Endothelial cell of umbilical vein (primary cell): ENCODE measurements at regions not wholly inside any gene's neighbourhood (a gene's known extent, or its start where the extent isn't known, plus 50 kb on each side); places are given as distances from the start of the nearest gene placed in this dataset.

Experiments
- BruUV-seq: library from RNA; stranded (reverse); fragments of 400-500 nt; replicated peaks from 2 replicates; lab custom pipeline; 2021; lab: Mats Ljungman, UMichigan
- CTCF ChIA-PET: fragments of 300-600, 350-600 bp; sonication (Branson Sonifier 250); formaldehyde crosslinking; loops from one replicate; lab custom pipeline; 2021; ENCODE audit warnings: antibody characterized with exemption, inconsistent platforms; lab: Charles Lee
- POLR2A ChIA-PET: fragments of 300-600, 350-600 bp; sonication (Branson Sonifier 250); formaldehyde crosslinking; loops from one replicate; lab custom pipeline; 2021; ENCODE audit warnings: antibody characterized with exemption, inconsistent platforms; lab: Charles Lee
- DNase-seq: peaks from one replicate; pipeline ENCODE4 v3.0.0-alpha.2; 2011; ENCODE audit warnings: low read depth, low spot score
- FAIRE-seq: peaks from 2 replicates; lab custom pipeline; 2011; peaks lifted over from hg19 to GRCh38; lab: Jason Lieb, UNC
- H2AFZ ChIP-seq: 2 replicates; pipeline ENCODE4 v1.6.0; 2012; ENCODE audit warnings: low read depth, low read length, control low read depth, inconsistent platforms
- H3K27ac ChIP-seq: 2 replicates; pipeline ENCODE4 v1.5.1; 2011; ENCODE audit warnings: low read depth, mild to moderate bottlenecking, control low read depth, low read length, moderate library complexity; ENCODE audit not compliant: insufficient read depth
- H3K27me3 ChIP-seq, 2 experiments: 2 replicates each; pipeline versions ENCODE4 v1.6.0 to v1.6.1; 2011; ENCODE audit warnings: low read length in 2 of 2, mixed read lengths in 1 of 2; ENCODE audit not compliant: control insufficient read depth in 2 of 2, insufficient read depth in 2 of 2
- H3K36me3 ChIP-seq, 2 experiments: 2 replicates in 1 of 2; 3 replicates in 1 of 2; pipeline ENCODE4 v1.5.1; 2011; ENCODE audit warnings: low read length in 2 of 2, mild to moderate bottlenecking in 1 of 2, moderate library complexity in 1 of 2; ENCODE audit not compliant: control insufficient read depth in 2 of 2, insufficient read depth in 2 of 2; ENCODE audit errors: extremely low read depth in 1 of 2
- H3K4me1 ChIP-seq: 3 replicates; pipeline ENCODE4 v1.5.1; 2011; ENCODE audit warnings: mild to moderate bottlenecking, low read length; ENCODE audit not compliant: control insufficient read depth, insufficient read depth; ENCODE audit errors: extremely low read depth
- H3K4me2 ChIP-seq: 2 replicates; pipeline ENCODE4 v1.6.1; 2011; ENCODE audit warnings: low read length, control low read depth, mixed read lengths; ENCODE audit not compliant: insufficient read depth
- H3K4me3 ChIP-seq, 3 experiments: fragments of 200-600 bp in 1 of 3; sonication (generic), shearing (Covaris generic) in 1 of 3; replicated peaks in 1 of 3; 2 replicates each; pipeline ENCODE4 v1.5.1; 2011 to 2016; ENCODE audit warnings: control low read depth in 3 of 3, low read length in 3 of 3, mild to moderate bottlenecking in 2 of 3, inconsistent platforms in 1 of 3, low read depth in 1 of 3, moderate library complexity in 1 of 3; ENCODE audit not compliant: insufficient read depth in 1 of 3
- H3K79me2 ChIP-seq: 2 replicates; pipeline ENCODE4 v1.6.0; 2012; ENCODE audit warnings: low read length, inconsistent platforms; ENCODE audit not compliant: control insufficient read depth, insufficient read depth
- H3K9ac ChIP-seq: replicated peaks from 2 replicates; pipeline ENCODE3; 2011; ENCODE audit warnings: low read length, control low read depth; ENCODE audit not compliant: insufficient read depth; ENCODE audit errors: extremely low read depth
- H3K9me1 ChIP-seq: replicated peaks from 3 replicates; pipeline ENCODE4 v1.6.0; 2011; ENCODE audit warnings: mild to moderate bottlenecking, low read length; ENCODE audit not compliant: control insufficient read depth, insufficient read depth; ENCODE audit errors: extremely low read depth
- H3K9me3 ChIP-seq: replicated peaks from 2 replicates; pipeline ENCODE4 v1.5.1; 2012; ENCODE audit warnings: low read length, inconsistent platforms; ENCODE audit not compliant: control insufficient read depth, insufficient read depth
- H4K20me1 ChIP-seq: replicated peaks from 2 replicates; pipeline ENCODE3; 2011; ENCODE audit warnings: mild to moderate bottlenecking, low read length; ENCODE audit not compliant: control insufficient read depth, insufficient read depth; ENCODE audit errors: extremely low read depth
- EZH2 ChIP-seq: IDR thresholded peaks from 2 replicates; pipeline ENCODE4 v1.6.1; 2012; ENCODE audit warnings: borderline replicate concordance, low read depth, mild to moderate bottlenecking, moderate library complexity, low read length, inconsistent platforms; ENCODE audit not compliant: severe bottlenecking
- FOS ChIP-seq: IDR thresholded peaks from 2 replicates; pipeline ENCODE4 v1.6.1; 2011; ENCODE audit warnings: mild to moderate bottlenecking, low read length, moderate library complexity, borderline replicate concordance; ENCODE audit not compliant: insufficient read depth
- GATA2 ChIP-seq: IDR thresholded peaks from 2 replicates; pipeline ENCODE4 v1.7.0; 2011; ENCODE audit warnings: low read depth, mild to moderate bottlenecking, moderate library complexity, mixed read lengths, low read length; ENCODE audit not compliant: insufficient read length, insufficient read depth
- JUN ChIP-seq: IDR thresholded peaks from 2 replicates; pipeline ENCODE4 v1.6.1; 2011; ENCODE audit warnings: borderline replicate concordance, low read depth; ENCODE audit not compliant: insufficient read length, insufficient read depth
- MYC ChIP-seq: IDR thresholded peaks from one replicate; pipeline ENCODE4 v1.6.1; 2011; ENCODE audit warnings: mild to moderate bottlenecking, low read depth, low read length
- POLR2A ChIP-seq: IDR thresholded peaks from 2 replicates; pipeline ENCODE4 v1.6.1; 2012; ENCODE audit warnings: low read depth, mild to moderate bottlenecking, control low read depth, low read length
- POLR2AphosphoS5 ChIP-seq: IDR thresholded peaks from 2 replicates; pipeline ENCODE4 v1.6.1; 2012; ENCODE audit warnings: low read depth, mild to moderate bottlenecking, control low read depth, low read length, moderate library complexity; ENCODE audit not compliant: insufficient read depth
- dilution Hi-C: fragments of 300-500 bp; cut with MboI; formaldehyde crosslinking; loops from one replicate; pipeline ENCODE4 v1.15.0; 2019; ENCODE audit warnings: low sequenced_read_pairs; ENCODE audit not compliant: extremely low pct_ligation_motif_present
- intact Hi-C: fragments of 100-400 bp; cut with micrococcal nuclease; formaldehyde crosslinking; loops from one replicate; pipeline ENCODE4 v1.10.0; 2022
- TF ChIP-seq, protein P1 (sequence below), 2 donors: IDR thresholded peaks; 1 replicate in 1 of 2; 2 replicates in 1 of 2; pipeline ENCODE4 v1.5.1; 2011; ENCODE audit warnings: low read length in 2 of 2, mild to moderate bottlenecking in 2 of 2, moderate library complexity in 2 of 2, control low read depth in 1 of 2, inconsistent platforms in 1 of 2, low read depth in 1 of 2; ENCODE audit not compliant: insufficient read depth in 1 of 2; ENCODE audit errors: extremely low read depth in 1 of 2
- TF ChIP-seq, protein P2 (sequence below): IDR thresholded peaks from 2 replicates; pipeline ENCODE4 v1.6.1; 2011; ENCODE audit not compliant: insufficient read depth, insufficient read length

DNA sequence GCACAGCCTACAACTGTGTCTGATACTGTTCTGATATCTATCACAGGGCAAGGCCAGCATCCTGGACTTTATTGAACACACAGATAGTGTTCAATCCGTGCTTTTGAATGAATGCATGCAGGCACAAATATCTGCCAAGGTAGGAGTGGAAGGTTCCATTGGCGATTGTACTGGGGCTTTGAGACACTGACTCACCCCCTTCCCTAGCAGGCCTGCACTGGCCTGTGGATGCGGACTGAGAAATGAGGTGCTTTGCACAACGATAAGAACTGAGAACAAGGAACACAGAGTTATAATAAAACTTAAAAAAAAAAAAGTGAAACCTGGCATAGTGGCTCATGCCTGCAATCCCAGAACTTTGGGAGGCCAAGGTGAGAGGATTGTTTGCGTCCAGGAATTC is 62.4 kb upstream of the NGF start:
- ChIA-PET POLR2A (interaction anchor here (0.7 kb wide), 1 partner anchor 365 kb away, joined by 3 read pairs; no protein-coding TSS in a partner anchor), CTCF (no interaction called here)
- Histone ChIP-seq H3K4me1 (no peaks in the 10 kb centered on the region), H3K9me1 (no peaks in the 10 kb centered on the region), H3K4me3 (no peak overlapping the region), H4K20me1 (no peaks in the 10 kb centered on the region), H3K4me2 (no peak overlapping the region), H3K36me3 (no peaks in the 10 kb centered on the region), H3K9me3 (no peaks in the 10 kb centered on the region), H3K79me2 (no peaks in the 10 kb centered on the region), H2AFZ (no peak overlapping the region), H3K9ac (no peak overlapping the region), H3K27me3 (no peaks in the 10 kb centered on the region), H3K27ac (no peak overlapping the region)
- no peak for FAIRE-seq
- TF ChIP-seq GATA2: no peak
- TF ChIP-seq, protein P1, sequence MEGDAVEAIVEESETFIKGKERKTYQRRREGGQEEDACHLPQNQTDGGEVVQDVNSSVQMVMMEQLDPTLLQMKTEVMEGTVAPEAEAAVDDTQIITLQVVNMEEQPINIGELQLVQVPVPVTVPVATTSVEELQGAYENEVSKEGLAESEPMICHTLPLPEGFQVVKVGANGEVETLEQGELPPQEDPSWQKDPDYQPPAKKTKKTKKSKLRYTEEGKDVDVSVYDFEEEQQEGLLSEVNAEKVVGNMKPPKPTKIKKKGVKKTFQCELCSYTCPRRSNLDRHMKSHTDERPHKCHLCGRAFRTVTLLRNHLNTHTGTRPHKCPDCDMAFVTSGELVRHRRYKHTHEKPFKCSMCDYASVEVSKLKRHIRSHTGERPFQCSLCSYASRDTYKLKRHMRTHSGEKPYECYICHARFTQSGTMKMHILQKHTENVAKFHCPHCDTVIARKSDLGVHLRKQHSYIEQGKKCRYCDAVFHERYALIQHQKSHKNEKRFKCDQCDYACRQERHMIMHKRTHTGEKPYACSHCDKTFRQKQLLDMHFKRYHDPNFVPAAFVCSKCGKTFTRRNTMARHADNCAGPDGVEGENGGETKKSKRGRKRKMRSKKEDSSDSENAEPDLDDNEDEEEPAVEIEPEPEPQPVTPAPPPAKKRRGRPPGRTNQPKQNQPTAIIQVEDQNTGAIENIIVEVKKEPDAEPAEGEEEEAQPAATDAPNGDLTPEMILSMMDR (IDR thresholded peaks at IDR 0.05; ENCODE audit: extremely low read depth in 1 of 2, insufficient read depth in 1 of 2, low read depth in 1 of 2, low read length in 2 of 2): no peak
- TF ChIP-seq FOS: no peak
- TF ChIP-seq POLR2AphosphoS5: no peak
- no peak for TF ChIP-seq MYC
- no peak for TF ChIP-seq JUN
- TF ChIP-seq EZH2: no peak
- TF ChIP-seq, protein P2, sequence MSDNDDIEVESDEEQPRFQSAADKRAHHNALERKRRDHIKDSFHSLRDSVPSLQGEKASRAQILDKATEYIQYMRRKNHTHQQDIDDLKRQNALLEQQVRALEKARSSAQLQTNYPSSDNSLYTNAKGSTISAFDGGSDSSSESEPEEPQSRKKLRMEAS: no peak
- TF ChIP-seq POLR2A: no peak
- no peak for DNase-seq
- intact Hi-C loops (no loop called here), dilution Hi-C loops (no loop called here)
- BruUV-seq: no TSS peak
